ENCODE measurements at regions not wholly inside any gene's neighbourhood (a gene's known extent, or its start where the extent isn't known, plus 50 kb on each side); places are given as distances from the start of the nearest gene placed in this dataset.

GRCh38 chr6:156563714-156564113 is 213.5 kb upstream of the ARID1B start:
- DNase-seq (ENCODE audit: low read depth) = no peak
- no peak overlapping the region for H3K4me3 ChIP-seq (ENCODE audit: low read depth, low read length)
- no peak for TF ChIP-seq CTCF (IDR thresholded peaks at IDR 0.05; ENCODE audit: control insufficient read depth, extremely low read depth, insufficient read depth)

- DNase-seq (ENCODE audit: low read depth) = no peak
- H3K4me3 ChIP-seq (ENCODE audit: low read depth, low read length) = no peak overlapping the region
- TF ChIP-seq CTCF (IDR thresholded peaks at IDR 0.05; ENCODE audit: control insufficient read depth, extremely low read depth, insufficient read depth) = no peak
These were observed 214.5 kb upstream of the ARID1B start for GRCh38 chr6:156562636-156563035.

GRCh38 chr6:156562019-156562418 is 215.2 kb upstream of the ARID1B start:
- no peak overlapping the region for H3K4me3 ChIP-seq (ENCODE audit: low read depth, low read length)
- no peak for TF ChIP-seq CTCF (IDR thresholded peaks at IDR 0.05; ENCODE audit: control insufficient read depth, extremely low read depth, insufficient read depth)
- no peak for DNase-seq (ENCODE audit: low read depth)

GRCh38 chr6:156560476-156560875 is 216.7 kb upstream of the ARID1B start:
- DNase-seq (ENCODE audit: low read depth) = no peak
- H3K4me3 ChIP-seq (ENCODE audit: low read depth, low read length) = no peak overlapping the region
- no peak for TF ChIP-seq CTCF (IDR thresholded peaks at IDR 0.05; ENCODE audit: control insufficient read depth, extremely low read depth, insufficient read depth)

GRCh38 chr6:156559162-156559690 is 218.0 kb upstream of the ARID1B start:
- no peak for DNase-seq (ENCODE audit: low read depth)
- TF ChIP-seq CTCF (IDR thresholded peaks at IDR 0.05; ENCODE audit: control insufficient read depth, extremely low read depth, insufficient read depth) = no peak
- no peak overlapping the region for H3K4me3 ChIP-seq (ENCODE audit: low read depth, low read length)

- no peak for TF ChIP-seq CTCF (IDR thresholded peaks at IDR 0.05; ENCODE audit: control insufficient read depth, extremely low read depth, insufficient read depth)
- no peak for DNase-seq (ENCODE audit: low read depth)
- no peak overlapping the region for H3K4me3 ChIP-seq (ENCODE audit: low read depth, low read length)
These were observed 219.3 kb upstream of the ARID1B start for GRCh38 chr6:156557911-156558259.

- peak; percentile 95 for DNase-seq (ENCODE audit: low read depth)
- no peak overlapping the region for H3K4me3 ChIP-seq (ENCODE audit: low read depth, low read length)
- TF ChIP-seq CTCF (IDR thresholded peaks at IDR 0.05; ENCODE audit: control insufficient read depth, extremely low read depth, insufficient read depth) = no peak
These were observed 219.8 kb upstream of the ARID1B start for GRCh38 chr6:156557251-156557910.

All from LNCaP clone FGC (cell line).